Lung (tissue), 11 donors: ENCODE measurements at regions not wholly inside any gene's neighbourhood (a gene's known extent, or its start where the extent isn't known, plus 50 kb on each side); places are given as distances from the start of the nearest gene placed in this dataset.

ENCODE experiments used
- ATAC-seq: fragments of 200-7000 bp; cut with Tn5 transposase; one replicate; pipeline ENCODE4 v1.9.1; 2020; ENCODE audit warnings: moderate number of reproducible peaks; ENCODE audit not compliant: insufficient read depth, low FRiP score
- DNase-seq, 3 donors: peaks; one replicate each; pipeline ENCODE4 v3.0.0-alpha.2; 2013 to 2017
- H3K27ac ChIP-seq, 2 donors: one replicate each; pipeline ENCODE4 v1.5.1; 2013; ENCODE audit warnings: mild to moderate bottlenecking in 2 of 2, moderate library complexity in 2 of 2, control low read depth in 1 of 2, inconsistent platforms in 1 of 2, low read depth in 1 of 2, low read length in 1 of 2
- H3K27me3 ChIP-seq, 3 donors: one replicate each; pipeline ENCODE4 v1.5.1; 2013; ENCODE audit warnings: low read length in 2 of 3; ENCODE audit not compliant: control insufficient read depth in 3 of 3, insufficient read depth in 3 of 3
- H3K36me3 ChIP-seq, 4 donors: one replicate each; pipeline ENCODE4 v1.5.1; 2013; ENCODE audit warnings: low read length in 4 of 4, mild to moderate bottlenecking in 1 of 4, moderate library complexity in 1 of 4; ENCODE audit not compliant: control insufficient read depth in 4 of 4, insufficient read depth in 4 of 4
- H3K4me1 ChIP-seq, 5 donors: one replicate each; pipeline ENCODE4 v1.5.1; 2013; ENCODE audit warnings: low read length in 5 of 5, mild to moderate bottlenecking in 2 of 5, moderate library complexity in 1 of 5; ENCODE audit not compliant: control insufficient read depth in 5 of 5, insufficient read depth in 5 of 5
- H3K4me3 ChIP-seq: one replicate; pipeline ENCODE4 v1.5.1; 2013; ENCODE audit warnings: mild to moderate bottlenecking, control low read depth, moderate library complexity
- H3K9ac ChIP-seq, 2 donors: one replicate each; pipeline ENCODE4 v1.5.1; 2013; ENCODE audit warnings: low read length in 2 of 2, control low read depth in 1 of 2; ENCODE audit not compliant: insufficient read depth in 1 of 2
- H3K9me3 ChIP-seq, 4 donors: one replicate each; pipeline ENCODE4 v1.5.1; 2013; ENCODE audit warnings: low read length in 3 of 4, mild to moderate bottlenecking in 1 of 4, moderate library complexity in 1 of 4; ENCODE audit not compliant: control insufficient read depth in 4 of 4, insufficient read depth in 3 of 4
- WGBS, 2 donors: extraction: QIAGEN DNeasy Blood & Tissue Kit; methylation state at CpG; one replicate each; pipeline ENCODE4 v1.1.7; 2013; 5-methylcytosine and 5-hydroxymethylcytosine counted together
- TF ChIP-seq, protein P1 (sequence below): IDR thresholded peaks from 2 replicates; pipeline ENCODE4 v1.5.1; 2012; ENCODE audit warnings: mild to moderate bottlenecking; ENCODE audit errors: control extremely low read depth, extremely low read depth
- donor health status: control.
- donor health status: control.
- donor health status: Bipolar disorder and iron deficiency.
- donor health status: healthy.
- donor health status: DM: yes; HTN: yes; CAD: no.

DNA sequence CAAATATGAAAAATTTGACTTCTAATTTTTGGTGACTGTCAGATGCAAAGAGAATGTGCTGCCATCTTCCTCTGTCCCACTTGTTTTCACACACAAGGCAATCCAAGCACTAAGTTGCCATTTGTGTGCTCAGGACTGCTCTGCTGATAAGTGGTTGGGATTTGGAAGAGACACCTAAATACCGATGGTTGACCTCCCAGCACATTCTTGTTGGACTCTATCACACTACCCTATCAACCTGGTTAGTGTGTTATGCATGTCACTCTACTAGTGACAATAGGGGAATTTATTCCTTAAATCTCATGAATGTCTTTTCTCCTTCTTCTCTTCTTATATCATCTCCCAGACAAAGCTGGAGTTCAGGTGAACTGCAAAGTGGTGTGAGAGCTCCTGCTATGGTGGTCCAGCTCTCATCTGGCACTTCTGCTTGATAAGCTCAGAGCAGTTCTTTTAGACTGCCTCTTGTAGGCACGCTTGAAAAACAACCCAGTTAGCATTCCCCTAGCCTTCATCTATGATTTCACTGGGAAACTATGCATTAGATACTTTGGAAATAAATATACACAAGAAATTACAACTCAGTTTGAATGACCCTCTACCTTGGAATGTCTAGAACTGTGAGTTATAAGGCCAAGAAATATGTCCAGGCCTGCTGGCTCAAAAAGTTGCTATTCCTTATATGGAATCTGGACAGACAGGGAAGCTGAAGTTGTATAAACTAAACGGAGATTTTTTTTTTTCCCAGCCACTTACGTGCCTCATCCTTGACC is 404.8 kb downstream of the MEIS1 start:
- no peaks in the 10 kb centered on the region for H3K36me3 ChIP-seq
- TF ChIP-seq, protein P1, sequence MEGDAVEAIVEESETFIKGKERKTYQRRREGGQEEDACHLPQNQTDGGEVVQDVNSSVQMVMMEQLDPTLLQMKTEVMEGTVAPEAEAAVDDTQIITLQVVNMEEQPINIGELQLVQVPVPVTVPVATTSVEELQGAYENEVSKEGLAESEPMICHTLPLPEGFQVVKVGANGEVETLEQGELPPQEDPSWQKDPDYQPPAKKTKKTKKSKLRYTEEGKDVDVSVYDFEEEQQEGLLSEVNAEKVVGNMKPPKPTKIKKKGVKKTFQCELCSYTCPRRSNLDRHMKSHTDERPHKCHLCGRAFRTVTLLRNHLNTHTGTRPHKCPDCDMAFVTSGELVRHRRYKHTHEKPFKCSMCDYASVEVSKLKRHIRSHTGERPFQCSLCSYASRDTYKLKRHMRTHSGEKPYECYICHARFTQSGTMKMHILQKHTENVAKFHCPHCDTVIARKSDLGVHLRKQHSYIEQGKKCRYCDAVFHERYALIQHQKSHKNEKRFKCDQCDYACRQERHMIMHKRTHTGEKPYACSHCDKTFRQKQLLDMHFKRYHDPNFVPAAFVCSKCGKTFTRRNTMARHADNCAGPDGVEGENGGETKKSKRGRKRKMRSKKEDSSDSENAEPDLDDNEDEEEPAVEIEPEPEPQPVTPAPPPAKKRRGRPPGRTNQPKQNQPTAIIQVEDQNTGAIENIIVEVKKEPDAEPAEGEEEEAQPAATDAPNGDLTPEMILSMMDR = no peak
- 41 to 82% methylated on average over 4 of the region's 4 CpGs for WGBS, 2 donors
- DNase-seq (peak; percentile 42 to 83 (median 77)), ATAC-seq (peak; percentile 72)
- H3K27me3 ChIP-seq = no peaks in the 10 kb centered on the region
- no peak overlapping the region for H3K9ac ChIP-seq
- H3K27ac ChIP-seq = peak overlapping the region in 1 of 2 donors; percentile 62
- H3K9me3 ChIP-seq = peaks cover 0 to 2% (median 0%) of the 10 kb centered on the region in 4 donors
- no peak overlapping the region for H3K4me3 ChIP-seq
- H3K4me1 ChIP-seq = peaks cover 0 to 22% (median 0%) of the 10 kb centered on the region in 5 donors

DNA sequence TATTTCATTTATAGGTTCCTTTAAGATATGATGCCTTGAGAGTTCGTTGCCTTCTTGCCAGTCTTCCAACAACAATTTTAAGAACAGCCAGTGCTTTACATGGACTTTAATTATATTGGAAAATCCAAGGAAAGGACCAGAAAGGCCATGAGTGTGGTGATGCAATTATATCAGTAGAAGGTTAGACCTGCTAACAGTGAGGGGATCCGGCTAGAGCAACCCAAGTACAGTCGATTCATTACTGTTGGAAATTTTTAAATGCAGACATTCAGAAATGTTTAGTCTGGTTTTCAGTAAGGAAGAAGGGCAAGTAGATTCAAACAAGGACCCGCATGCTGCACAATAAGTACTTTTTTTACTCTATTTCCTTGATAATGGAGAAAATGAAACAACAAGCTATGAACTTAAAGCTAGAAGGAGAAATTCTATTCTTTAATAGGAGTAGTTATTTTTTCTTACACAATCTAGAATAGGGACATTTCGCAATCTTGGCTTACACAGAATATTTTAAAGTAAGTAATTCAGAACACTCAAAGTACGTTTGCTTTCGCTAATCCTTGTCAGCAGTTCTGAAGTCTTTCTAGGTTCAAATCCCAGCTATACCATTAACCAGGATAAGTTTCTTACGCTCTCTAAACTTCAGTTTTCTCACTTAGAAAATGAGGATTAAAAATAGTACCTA is 405.5 kb downstream of the MEIS1 start:
- peaks cover 0 to 2% (median 0%) of the 10 kb centered on the region in 4 donors for H3K9me3 ChIP-seq
- no peaks in the 10 kb centered on the region for H3K27me3 ChIP-seq
- H3K27ac ChIP-seq = no peak overlapping the region
- no peaks in the 10 kb centered on the region for H3K36me3 ChIP-seq
- H3K4me1 ChIP-seq = peaks cover 0 to 24% (median 0%) of the 10 kb centered on the region in 5 donors
- no peak overlapping the region for H3K4me3 ChIP-seq
- ATAC-seq = no peak
- H3K9ac ChIP-seq = no peak overlapping the region
- WGBS, 2 donors = 57 to 72% methylated on average over 8 of the region's 8 CpGs
- peak in 2 of 3 donors; percentile 79 to 89 for DNase-seq
- TF ChIP-seq, protein P1 = no peak

DNA sequence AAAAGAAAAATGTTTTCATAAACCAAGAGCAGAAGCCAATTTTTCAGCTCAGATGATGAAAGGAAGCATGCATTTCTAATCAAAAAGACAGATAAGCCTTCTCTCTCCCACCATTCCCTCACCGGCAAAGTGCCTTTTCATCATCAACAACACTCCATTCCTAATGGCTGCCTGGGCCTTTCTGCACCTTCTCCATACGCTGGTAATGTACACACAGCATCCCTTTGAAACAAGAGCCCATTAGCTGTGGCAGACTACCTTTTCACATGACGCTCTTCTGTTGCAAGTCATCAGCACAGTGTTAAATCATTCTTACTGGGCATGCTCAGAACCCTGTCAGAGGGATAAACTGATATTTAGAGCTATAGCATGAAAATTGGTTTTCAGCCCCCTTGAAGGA is 408.9 kb downstream of the MEIS1 start:
- ATAC-seq = no peak
- 73 to 77% methylated on average over 3 of the region's 3 CpGs for WGBS, 2 donors
- TF ChIP-seq, protein P1 = no peak

More for the DNA sequence above, 408.9 kb downstream of the MEIS1 start:
- H3K27ac ChIP-seq = no peak overlapping the region
- no peak overlapping the region for H3K9ac ChIP-seq
- no peaks in the 10 kb centered on the region for H3K27me3 ChIP-seq
- H3K4me1 ChIP-seq = peaks cover 0 to 36% (median 6%) of the 10 kb centered on the region in 5 donors
- peaks cover 0 to 2% (median 0%) of the 10 kb centered on the region in 4 donors for H3K9me3 ChIP-seq
- no peak for DNase-seq
- no peaks in the 10 kb centered on the region for H3K36me3 ChIP-seq
- no peak overlapping the region for H3K4me3 ChIP-seq
